PC-3 (cell line): ENCODE measurements at regions not wholly inside any gene's neighbourhood (a gene's known extent, or its start where the extent isn't known, plus 50 kb on each side); places are given as distances from the start of the nearest gene placed in this dataset.

Source experiments
- CTCF ChIP-seq: fragments of 300-600 bp; sonication (generic); conservative IDR thresholded peaks from 2 replicates; pipeline ENCODE4 v1.5.1; 2017; ENCODE audit warnings: antibody characterized with exemption, low read depth, mild to moderate bottlenecking, low read length
- EZH2 ChIP-seq: fragments of 300-600 bp; sonication (generic); IDR thresholded peaks from one replicate; pipeline ENCODE4 v1.6.1; 2017; ENCODE audit warnings: antibody characterized with exemption, mild to moderate bottlenecking, low read length; ENCODE audit not compliant: unreplicated experiment

- no peak for TF ChIP-seq CTCF
- TF ChIP-seq EZH2: no peak
Measured at GRCh38 chr14:100409003-100409360, 85.8 kb downstream of the SLC25A47 start.
